Ramos (cell line): ENCODE measurements at regions not wholly inside any gene's neighbourhood (a gene's known extent, or its start where the extent isn't known, plus 50 kb on each side); places are given as distances from the start of the nearest gene placed in this dataset.

Source experiments
- in situ Hi-C: fragments of 300-500 bp; cut with MboI; formaldehyde crosslinking; loops from one replicate; pipeline ENCODE4 v1.14.3; 2022; ENCODE audit warnings: low sequenced_read_pairs; ENCODE audit not compliant: unreplicated experiment

- in situ Hi-C loops: no loop called here
These were observed 114.6 kb upstream of the KCNJ15 start for GRCh38 chr21:38142224-38142623.

GRCh38 chr21:38144193-38144592, 112.6 kb upstream of the KCNJ15 start:
- in situ Hi-C loops: no loop called here

DNA sequence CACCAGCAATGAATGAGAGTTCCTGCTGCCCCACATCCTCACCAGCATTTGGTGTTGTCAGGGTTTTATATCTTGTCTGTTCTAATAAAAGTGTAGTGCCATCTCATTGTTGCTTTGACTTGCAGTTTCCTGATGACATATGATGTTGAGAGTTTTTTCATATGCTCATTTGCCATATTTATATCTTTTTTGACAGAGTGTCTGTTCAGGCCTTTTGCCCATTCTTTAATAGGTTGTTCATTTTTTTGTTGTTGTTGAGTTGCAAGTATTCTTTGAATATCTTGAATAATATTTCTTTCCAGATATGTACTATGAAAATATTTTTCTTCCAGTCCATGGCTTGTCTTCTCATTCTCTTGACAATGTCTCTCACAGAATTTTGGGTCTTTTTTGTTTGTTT, 111.7 kb upstream of the KCNJ15 start:
- in situ Hi-C loops: no loop called here

- in situ Hi-C loops: no loop called here
These were observed 109.4 kb upstream of the KCNJ15 start for GRCh38 chr21:38147391-38147790.

DNA sequence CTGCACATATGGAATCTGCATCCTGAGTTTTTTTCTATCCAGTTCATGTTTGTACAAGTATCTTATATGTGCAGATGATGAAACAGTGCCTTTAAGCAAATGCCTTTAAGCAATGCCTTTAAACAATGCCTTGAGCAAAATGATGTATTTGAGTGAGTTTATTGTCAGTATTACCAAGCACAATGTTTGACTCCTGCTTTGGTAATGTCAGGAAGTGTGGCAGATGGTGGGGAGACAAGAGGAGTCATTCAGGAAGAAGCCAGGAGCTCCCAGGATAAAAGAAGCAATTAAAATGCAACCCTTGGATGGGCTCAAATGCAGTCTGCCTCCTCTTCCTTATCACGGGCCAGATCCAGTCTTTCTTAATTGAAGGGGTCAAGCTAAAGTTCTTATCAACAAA, 108.7 kb upstream of the KCNJ15 start:
- in situ Hi-C loops: no loop called here

DNA sequence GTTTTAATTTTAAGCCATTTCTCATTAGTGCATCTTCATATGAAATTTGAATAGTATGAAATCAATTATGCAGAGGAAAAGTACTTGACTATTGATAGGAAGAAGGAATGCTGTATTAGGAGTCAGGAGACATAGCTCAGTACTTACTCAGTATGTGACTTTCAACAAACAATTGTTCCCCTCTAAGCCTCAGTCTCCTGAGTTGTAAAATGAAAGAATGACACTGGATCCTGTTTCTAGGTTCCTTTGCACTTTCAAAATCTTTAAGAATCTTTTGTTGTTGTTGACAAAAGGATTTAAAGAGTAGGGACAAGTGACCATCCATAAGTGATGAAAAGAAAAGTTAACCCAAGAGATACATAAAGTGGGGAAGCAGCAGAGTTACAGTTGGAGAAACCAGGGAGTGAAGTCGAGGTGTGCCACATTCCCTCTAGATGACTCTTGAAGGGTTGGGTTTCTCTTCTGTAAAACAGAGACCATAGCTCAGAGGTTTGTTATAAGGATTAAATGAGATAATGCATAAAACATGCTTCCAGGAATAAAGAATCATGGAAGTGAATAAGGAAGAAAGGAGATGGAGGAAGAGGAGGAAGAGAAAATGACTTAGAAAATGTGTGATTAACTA, 105.7 kb upstream of the KCNJ15 start:
- in situ Hi-C loops: loop anchor here (10.0 kb wide), 1 partner anchor 204 kb away; no protein-coding TSS in a partner anchor

- in situ Hi-C loops: loop anchor here (10.0 kb wide), 1 partner anchor 199 kb away; no protein-coding TSS in a partner anchor
These were observed 100.6 kb upstream of the KCNJ15 start for GRCh38 chr21:38156200-38156599.

GRCh38 chr21:38159355-38159754, 97.4 kb upstream of the KCNJ15 start:
- in situ Hi-C loops: loop anchor here (10.0 kb wide), 1 partner anchor 195 kb away; no protein-coding TSS in a partner anchor

DNA sequence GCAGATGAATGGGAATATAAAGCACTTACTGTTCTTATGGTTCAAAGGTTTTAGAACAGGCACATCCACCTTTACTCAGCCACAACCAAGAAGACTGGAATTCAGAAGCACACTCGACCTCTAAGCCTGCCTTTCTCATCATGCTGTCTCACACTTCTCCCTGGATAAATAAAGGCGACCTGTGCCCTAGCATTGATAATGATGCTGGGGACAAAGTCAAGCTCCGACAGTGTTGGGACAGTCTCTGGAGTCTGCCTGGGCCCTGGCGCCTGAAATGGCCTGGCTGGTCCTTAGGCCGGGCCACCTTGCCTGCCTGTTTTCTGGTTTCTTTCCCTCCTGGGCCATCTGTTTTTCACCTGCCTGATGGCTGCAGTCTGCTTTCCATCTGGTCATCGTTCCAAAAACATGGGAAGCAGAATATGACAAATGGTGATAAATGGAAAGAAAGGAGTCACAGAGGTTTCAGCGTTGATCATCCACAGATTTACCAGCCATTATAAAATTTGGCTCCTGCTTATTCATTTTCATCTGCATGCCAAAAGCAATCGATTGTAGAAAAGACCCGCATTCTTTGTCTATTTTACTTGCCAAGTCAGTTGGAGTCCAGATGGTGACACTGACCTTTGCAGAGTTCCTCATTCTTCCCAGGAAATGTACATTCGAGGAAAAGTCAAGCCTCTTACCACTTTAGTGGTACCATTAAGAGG, 91.2 kb upstream of the KCNJ15 start:
- in situ Hi-C loops: no loop called here

GRCh38 chr21:38166173-38166535, 90.6 kb upstream of the KCNJ15 start:
- in situ Hi-C loops: no loop called here

DNA sequence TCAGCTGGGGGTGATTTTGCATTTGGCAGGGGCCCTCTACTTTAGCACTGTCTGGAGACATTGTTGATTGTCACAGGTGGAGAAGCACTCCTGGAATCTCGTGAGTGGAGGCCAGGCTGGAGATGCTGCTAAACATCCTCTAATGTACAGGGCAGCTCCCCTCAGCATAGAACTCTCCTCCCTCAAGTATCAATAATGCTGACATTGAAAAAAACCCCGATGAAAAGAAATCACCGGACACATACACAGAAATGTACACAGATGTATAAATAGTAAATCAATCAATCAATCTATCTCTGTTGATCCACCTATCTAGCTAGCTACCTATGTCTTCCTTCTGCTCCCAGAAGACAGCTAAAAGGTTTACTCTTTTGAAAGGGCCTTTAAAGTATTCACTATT, 89.4 kb upstream of the KCNJ15 start:
- in situ Hi-C loops: no loop called here

GRCh38 chr21:38170283-38170682, 86.5 kb upstream of the KCNJ15 start:
- in situ Hi-C loops: no loop called here

- in situ Hi-C loops: no loop called here
These were observed 85.8 kb upstream of the KCNJ15 start for GRCh38 chr21:38170704-38171682.

DNA sequence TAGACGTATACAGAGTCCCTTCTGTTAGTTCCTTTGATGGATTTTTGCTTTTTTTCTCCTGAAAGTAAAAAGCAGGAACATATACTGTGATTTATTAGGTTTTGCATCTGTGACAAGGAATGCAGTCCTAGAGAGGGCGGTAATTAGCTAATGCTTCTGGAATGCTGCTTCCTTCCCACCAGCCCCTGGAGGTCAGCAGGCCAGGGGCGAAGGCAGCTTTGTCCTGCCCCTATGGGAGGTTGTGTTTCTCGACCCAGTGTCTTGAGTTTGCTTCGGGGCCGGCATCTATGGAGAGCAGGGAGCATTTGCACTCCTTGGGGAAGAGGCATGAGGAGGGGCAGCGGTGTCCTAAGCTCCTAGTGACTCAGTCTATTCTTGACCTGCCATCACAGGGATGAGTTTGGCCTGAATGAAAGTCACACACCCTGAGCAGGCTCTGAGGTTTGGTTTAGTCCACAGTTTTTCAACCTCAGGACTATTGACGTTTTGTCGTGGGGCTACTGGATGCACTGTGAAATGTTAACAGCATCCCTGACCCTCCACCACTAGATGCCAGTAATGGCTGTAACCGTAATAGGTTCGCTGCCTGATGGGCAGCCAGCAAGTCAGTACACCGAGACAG, 85.0 kb upstream of the KCNJ15 start:
- in situ Hi-C loops: no loop called here

DNA sequence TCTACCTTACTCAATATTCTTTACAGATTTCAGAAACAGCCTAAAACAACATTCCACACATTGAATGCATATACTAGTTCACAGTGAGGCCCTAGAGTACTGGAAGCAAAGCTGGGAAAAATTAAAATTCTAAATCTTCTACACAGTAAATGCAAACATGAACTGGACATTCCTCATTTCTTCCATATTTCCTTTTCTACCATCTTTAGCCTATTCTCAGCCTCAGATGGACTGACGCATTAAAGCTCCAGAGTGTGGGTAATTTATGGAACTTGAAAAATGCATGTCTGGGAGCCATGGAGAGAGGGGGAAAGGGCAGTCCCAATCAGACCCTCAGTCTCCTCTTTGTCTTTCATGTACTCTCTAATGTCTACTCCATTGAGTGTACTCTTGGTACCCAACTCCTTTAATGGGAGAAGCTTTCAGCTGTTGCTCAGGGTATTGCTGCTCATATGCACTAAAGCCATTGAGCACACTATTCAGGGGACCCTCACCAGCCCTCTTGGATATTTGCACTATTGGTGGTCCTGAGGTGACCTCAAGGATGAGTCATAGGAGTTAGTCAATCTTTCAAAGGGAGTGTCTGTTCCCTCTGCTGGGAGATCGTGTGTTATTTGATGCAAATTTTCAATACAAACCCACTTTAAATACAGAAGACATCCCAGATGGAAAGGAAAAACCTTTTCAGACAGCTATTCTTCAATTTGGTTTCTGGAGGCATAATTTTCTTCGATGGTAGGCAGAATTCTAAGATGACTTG, 83.3 kb upstream of the KCNJ15 start:
- in situ Hi-C loops: no loop called here

DNA sequence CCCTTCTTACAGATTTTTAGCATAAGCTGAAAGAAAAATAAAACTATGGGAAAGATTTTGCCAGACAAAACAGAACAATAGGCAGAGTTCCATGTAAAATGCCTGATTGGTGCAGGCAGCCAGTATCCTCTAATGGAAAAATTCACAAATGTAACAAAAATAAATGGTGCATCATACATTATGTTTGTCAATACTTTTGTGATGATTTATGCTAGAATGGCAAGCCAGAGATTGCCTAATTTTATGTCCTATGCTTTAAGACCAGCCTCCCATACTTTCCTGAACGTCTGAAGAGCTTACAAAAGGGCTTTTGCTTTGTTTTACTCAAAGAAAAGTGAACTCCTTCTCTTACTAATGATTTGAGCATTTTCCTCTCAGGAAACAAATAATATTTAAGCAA, 81.5 kb upstream of the KCNJ15 start:
- in situ Hi-C loops: no loop called here

DNA sequence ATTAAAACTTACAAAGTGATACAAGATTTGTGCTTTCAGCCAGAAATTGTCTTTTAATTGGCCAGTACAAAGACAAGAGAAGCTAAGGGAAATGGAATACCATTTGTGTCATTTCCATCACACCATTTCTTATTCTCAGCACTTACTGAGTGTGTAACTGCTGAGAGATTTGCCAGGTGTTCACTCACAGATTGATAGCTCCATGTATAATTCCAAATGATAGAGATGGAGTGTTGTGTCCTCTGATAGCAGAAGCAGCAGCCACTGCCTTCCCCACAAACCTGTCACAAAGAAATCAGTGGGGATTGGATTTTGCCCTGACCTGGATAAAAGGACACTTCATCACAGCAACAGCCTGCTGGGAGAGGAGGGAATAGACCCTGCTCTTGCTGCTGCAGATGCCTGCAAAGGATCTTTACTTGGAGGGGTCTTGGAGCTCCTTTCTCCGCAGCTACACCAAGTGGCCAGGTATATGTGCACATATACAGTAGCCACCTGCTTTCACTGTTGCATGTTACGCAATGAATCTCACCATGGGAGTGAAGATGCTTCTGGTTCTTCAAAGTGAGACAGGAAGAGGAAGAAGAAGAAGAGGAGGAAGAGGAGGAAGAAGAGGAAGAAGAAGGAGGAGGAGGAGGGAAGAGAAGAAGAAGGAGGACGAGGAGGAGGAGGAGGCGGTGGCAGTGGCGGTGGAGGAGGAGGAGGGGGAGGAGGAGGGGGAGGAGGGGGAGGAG, 78.7 kb upstream of the KCNJ15 start:
- in situ Hi-C loops: no loop called here

- in situ Hi-C loops: no loop called here
These were observed 77.9 kb upstream of the KCNJ15 start for GRCh38 chr21:38178653-38179470.
